K562 (cell line): ENCODE measurements at regions not wholly inside any gene's neighbourhood (a gene's known extent, or its start where the extent isn't known, plus 50 kb on each side); places are given as distances from the start of the nearest gene placed in this dataset.
A peak's percentile ranks its signal among the peaks of the same experiment; 100 is the strongest.

Source experiments
- ATAC-seq: fragments of 200-7000 bp; cut with Tn5 transposase; 3 replicates; pipeline ENCODE4 v1.9.1; 2020; ENCODE audit warnings: moderate library complexity
- BruUV-seq: library from RNA; stranded (reverse); fragments of 400-500 nt; replicated peaks from 2 replicates; lab custom pipeline; 2021; lab: Mats Ljungman, UMichigan
- CTCF ChIA-PET: fragments of 300-600 bp; formaldehyde crosslinking; extraction: SDS; loops from one replicate; lab custom pipeline; 2021; ENCODE audit warnings: low intra/inter-chr PET ratio; lab: Yijun Ruan, JAX
- POLR2A ChIA-PET: fragments of 300-600, 350-650 bp; sonication (Branson Sonifier 250); formaldehyde crosslinking; extraction: SDS; loops from one replicate; lab custom pipeline; 2021; ENCODE audit warnings: antibody characterized with exemption, inconsistent platforms; lab: Yijun Ruan, JAX
- DNase-seq, 4 experiments: peaks; one replicate each; pipeline versions ENCODE4 v3.0.0 to v3.0.0-alpha.2; 2011 to 2018; ENCODE audit warnings: low spot score in 3 of 4, mixed read lengths in 3 of 4; ENCODE audit errors: extremely low read depth in 1 of 4
- FAIRE-seq: peaks from 2 replicates; lab custom pipeline; 2011; peaks lifted over from hg19 to GRCh38; lab: Jason Lieb, UNC
- H2AFZ ChIP-seq: 2 replicates; pipeline ENCODE4 v1.6.0; 2011; ENCODE audit warnings: low read depth, low read length, control low read depth, inconsistent platforms
- H3K27ac ChIP-seq: fragments of 200-600 bp; 3 replicates; pipeline ENCODE4 v1.8.0; 2011; ENCODE audit warnings: low read depth, mild to moderate bottlenecking, control low read depth, inconsistent platforms, low read length, moderate library complexity, mixed read lengths; ENCODE audit errors: extremely low read depth
- H3K27me3 ChIP-seq, 2 experiments: fragments of 300-600 bp in 1 of 2; 2 replicates in 1 of 2; 3 replicates in 1 of 2; pipeline versions ENCODE4 v1.6.0 to v1.8.0; 2011; ENCODE audit warnings: inconsistent platforms in 2 of 2, low read length in 2 of 2, mild to moderate bottlenecking in 1 of 2, mixed read lengths in 1 of 2, moderate library complexity in 1 of 2; ENCODE audit not compliant: control insufficient read depth in 2 of 2, insufficient read depth in 2 of 2
- H3K36me3 ChIP-seq: fragments of 300-600 bp; 3 replicates; pipeline ENCODE4 v1.8.0; 2011; ENCODE audit warnings: mild to moderate bottlenecking, low read length, inconsistent platforms; ENCODE audit not compliant: control insufficient read depth, insufficient read depth
- H3K4me1 ChIP-seq, 2 experiments: fragments of 200-600 bp in 1 of 2; replicated peaks in 1 of 2; 2 replicates in 1 of 2; 3 replicates in 1 of 2; pipeline versions ENCODE4 v1.5.1 to v1.8.0; 2011; ENCODE audit warnings: inconsistent platforms in 2 of 2, low read length in 2 of 2, mild to moderate bottlenecking in 1 of 2, mixed read lengths in 1 of 2, moderate library complexity in 1 of 2; ENCODE audit not compliant: control insufficient read depth in 2 of 2, insufficient read depth in 2 of 2
- H3K4me2 ChIP-seq: 2 replicates; pipeline ENCODE4 v1.6.1; 2011; ENCODE audit warnings: low read length, control low read depth, inconsistent platforms, mixed read lengths; ENCODE audit not compliant: insufficient read depth
- H3K4me3 ChIP-seq: fragments of 200-600 bp; sonication (generic), shearing (Covaris generic); 2 replicates; pipeline ENCODE4 v1.5.1; 2016; ENCODE audit warnings: control low read depth, inconsistent platforms
- H3K79me2 ChIP-seq: fragments of 200-600 bp; 3 replicates; pipeline ENCODE4 v1.8.0; 2011; ENCODE audit warnings: low read length, inconsistent platforms; ENCODE audit not compliant: control insufficient read depth, insufficient read depth
- H3K9ac ChIP-seq, 2 experiments: 2 replicates each; pipeline versions ENCODE4 v1.6.0 to v1.6.1; 2011; ENCODE audit warnings: low read depth in 2 of 2, low read length in 2 of 2, control low read depth in 1 of 2, inconsistent platforms in 1 of 2, mild to moderate bottlenecking in 1 of 2, mixed read lengths in 1 of 2; ENCODE audit not compliant: insufficient read depth in 1 of 2
- H3K9me1 ChIP-seq: one replicate; pipeline ENCODE4 v1.6.0; 2011; ENCODE audit warnings: inconsistent platforms, mild to moderate bottlenecking, low read length, moderate library complexity; ENCODE audit not compliant: control insufficient read depth, insufficient read depth
- H3K9me3 ChIP-seq: replicated peaks from 2 replicates; pipeline ENCODE4 v1.5.1; 2011; ENCODE audit warnings: low read depth, low read length, inconsistent platforms; ENCODE audit not compliant: control insufficient read depth, insufficient read depth
- H4K20me1 ChIP-seq: replicated peaks from 2 replicates; pipeline ENCODE4 v1.6.1; 2011; ENCODE audit warnings: low read length, inconsistent platforms, mixed read lengths; ENCODE audit not compliant: control insufficient read depth, insufficient read depth
- FOSL1 ChIP-seq: fragments of 200-800 bp; sonication (Bioruptor generic); conservative IDR thresholded peaks from 2 replicates; pipeline ENCODE4 v1.6.1; 2016; ENCODE audit warnings: missing genetic modification characterization, missing compliant biosample characterization
- JUNB ChIP-seq: fragments of 450-650 bp; formaldehyde crosslinking; conservative IDR thresholded peaks from 2 replicates; pipeline ENCODE4 v1.4.0; 2020; ENCODE audit warnings: mild to moderate bottlenecking
- MAFG ChIP-seq: fragments of 450-650 bp; conservative IDR thresholded peaks from 2 replicates; pipeline ENCODE4 v1.6.1; 2016; ENCODE audit warnings: missing genetic modification characterization, missing compliant biosample characterization
- MEIS2 ChIP-seq: fragments of 450-650 bp; IDR thresholded peaks from 2 replicates; pipeline ENCODE4 v1.6.1; 2014; ENCODE audit warnings: mild to moderate bottlenecking; ENCODE audit not compliant: partially characterized antibody
- RB1 ChIP-seq: fragments of 450-650 bp; IDR thresholded peaks from 2 replicates; pipeline ENCODE4 v1.6.1; 2017; ENCODE audit warnings: low read depth, mild to moderate bottlenecking
- TAF15 ChIP-seq: fragments of 200-400 bp; formaldehyde crosslinking; IDR thresholded peaks from 2 replicates; pipeline ENCODE4 v1.6.1; 2017; ENCODE audit warnings: mild to moderate bottlenecking, low read depth, low read length, moderate library complexity
- TSC22D4 ChIP-seq: fragments of 450-650 bp; IDR thresholded peaks from 2 replicates; pipeline ENCODE4 v1.6.1; 2016; ENCODE audit warnings: missing genetic modification characterization, missing biosample characterization, control low read depth
- ZNF766 ChIP-seq: fragments of 200-800 bp; sonication (Bioruptor generic); conservative IDR thresholded peaks from 2 replicates; pipeline ENCODE4 v1.6.1; 2016; ENCODE audit warnings: missing genetic modification characterization, missing compliant biosample characterization
- WGBS: fragments of 100-300 bp; shearing (Covaris generic); methylation state at CpG from one replicate; pipeline ENCODE4 v1.1.6; 2016; ENCODE audit warnings: low coverage, mixed read lengths; ENCODE audit not compliant: insufficient coverage; ENCODE audit errors: missing lambda C conversion rate; 5-methylcytosine and 5-hydroxymethylcytosine counted together
- in situ Hi-C: fragments of 300-500 bp; cut with MboI; formaldehyde crosslinking; loops from 4 replicates; pipeline ENCODE4 v1.15.0; 2018; ENCODE audit warnings: inconsistent platforms, mixed read lengths
- intact Hi-C: fragments of 100-400 bp; cut with micrococcal nuclease; formaldehyde crosslinking; loops from 2 replicates; pipeline ENCODE4 v1.14.2; 2022
- TF ChIP-seq, protein P1 (sequence below): IDR thresholded peaks from 2 replicates; pipeline ENCODE4 v1.6.1; 2014; ENCODE audit warnings: antibody characterized with exemption
- TF ChIP-seq, protein P2 (sequence below): fragments of 250-450 bp; sonication (Bioruptor Pico); IDR thresholded peaks from 2 replicates; pipeline ENCODE4 v1.4.0; 2020; ENCODE audit warnings: mild to moderate bottlenecking, moderate library complexity, borderline replicate concordance
- TF ChIP-seq, protein P3 (sequence below), 2 experiments: fragments of 450-650 bp in 1 of 2; sonication (generic) in 1 of 2; formaldehyde crosslinking in 1 of 2; IDR thresholded peaks in 1 of 2; conservative IDR thresholded peaks in 1 of 2; 2 replicates each; pipeline versions ENCODE4 v1.6.1 to v1.8.1; 2016 to 2023; ENCODE audit warnings: mild to moderate bottlenecking in 2 of 2, moderate library complexity in 2 of 2, inconsistent platforms in 1 of 2, missing genetic modification reagents in 1 of 2

DNA sequence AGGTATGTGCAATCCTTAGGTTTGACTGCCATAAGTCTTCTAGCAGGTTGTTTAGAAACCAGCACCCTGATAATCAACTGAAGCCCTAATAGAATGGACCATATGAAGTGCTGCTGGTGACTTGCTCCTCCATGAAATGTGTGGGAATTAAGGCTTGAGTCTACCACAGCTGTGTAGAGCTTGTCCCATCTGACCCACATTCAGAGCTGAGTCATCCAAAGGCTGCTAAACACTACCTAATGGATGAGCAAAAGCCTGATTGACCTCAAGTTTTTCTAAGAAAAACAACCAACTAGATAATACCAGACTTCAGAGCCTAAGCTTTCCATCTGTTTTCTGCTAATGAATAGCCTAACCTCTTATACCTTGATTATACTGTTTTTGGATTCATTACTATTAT lies 120.3 kb upstream of the MOCS1 start:
- Histone ChIP-seq H3K9me1 (no peaks in the 10 kb centered on the region), H3K79me2 (no peaks in the 10 kb centered on the region), H3K9ac (no peak overlapping the region), H2AFZ (no peak overlapping the region), H4K20me1 (no peaks in the 10 kb centered on the region), H3K27ac (no peak overlapping the region), H3K9me3 (no peaks in the 10 kb centered on the region), H3K4me2 (no peak overlapping the region), H3K27me3 (no peaks in the 10 kb centered on the region), H3K4me1 (no peaks in the 10 kb centered on the region; a peak in 1 of 5 replicates), H3K36me3 (no peaks in the 10 kb centered on the region), H3K4me3 (no peak overlapping the region)
- intact Hi-C loops (no loop called here), in situ Hi-C loops (no loop called here)
- DNase-seq (no peak), FAIRE-seq (no peak), ATAC-seq (no peak)
- TF ChIP-seq MAFG (tag) = 0 out of 2 replicates have a peak, but pooled peaks have one; percentile 11
- TF ChIP-seq TAF15 = no peak
- TF ChIP-seq FOSL1 (tag) = peak; percentile 33; the same call in 1 of the 2 replicates
- no TSS peak for BruUV-seq
- POLR2A ChIA-PET = no interaction called here
- CTCF ChIA-PET = no interaction called here

DNA sequence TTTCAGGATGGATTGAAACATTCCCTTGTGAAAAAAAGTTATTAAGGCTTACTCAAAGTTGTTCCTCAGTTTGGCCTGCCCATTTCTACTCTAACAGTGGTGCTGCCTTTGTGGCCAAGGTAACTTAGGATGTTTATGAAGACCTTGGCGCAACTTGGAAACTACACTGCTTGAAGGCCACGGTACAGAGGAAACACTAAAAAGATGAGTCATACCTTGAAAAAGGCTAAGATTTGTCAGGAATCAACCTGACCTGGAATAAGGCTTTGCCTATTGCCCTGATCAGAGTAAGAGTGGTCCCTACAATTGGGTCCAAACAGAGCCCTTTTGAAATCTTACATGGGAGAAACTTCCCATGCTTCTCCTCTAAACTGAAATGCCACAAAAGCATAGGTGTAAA lies 119.9 kb upstream of the MOCS1 start:
- no peaks in the 10 kb centered on the region for H3K36me3 ChIP-seq
- H3K9me3 ChIP-seq = no peaks in the 10 kb centered on the region
- no peaks in the 10 kb centered on the region for H3K79me2 ChIP-seq
- WGBS = 8% methylated on average over 2 of the region's 2 CpGs
- no peaks in the 10 kb centered on the region for H3K9me1 ChIP-seq
- H3K4me1 ChIP-seq = no peaks in the 10 kb centered on the region; a peak in 1 of 5 replicates
- H2AFZ ChIP-seq = no peak overlapping the region
- ChIA-PET POLR2A (no interaction called here), CTCF (no interaction called here)
- in situ Hi-C loops = no loop called here
- intact Hi-C loops = no loop called here
- no peaks in the 10 kb centered on the region for H4K20me1 ChIP-seq
- BruUV-seq = no TSS peak
- no peak for ATAC-seq
- no peak overlapping the region for H3K27ac ChIP-seq
- no peak overlapping the region for H3K4me3 ChIP-seq
- no peak overlapping the region for H3K4me2 ChIP-seq
- FAIRE-seq = no peak
- no peak overlapping the region for H3K9ac ChIP-seq
- DNase-seq = no peak
- H3K27me3 ChIP-seq = no peaks in the 10 kb centered on the region
- TF ChIP-seq RB1 (no peak), MEIS2 (no peak), ZNF766 (no peak), TSC22D4 (no peak), JUNB (CRISPR knock-in tag) (0 out of 2 replicates have a peak, but pooled peaks have one; percentile 14), FOSL1 (tag) (0 out of 2 replicates have a peak, but pooled peaks have one; percentile 10)
- TF ChIP-seq, protein P1, sequence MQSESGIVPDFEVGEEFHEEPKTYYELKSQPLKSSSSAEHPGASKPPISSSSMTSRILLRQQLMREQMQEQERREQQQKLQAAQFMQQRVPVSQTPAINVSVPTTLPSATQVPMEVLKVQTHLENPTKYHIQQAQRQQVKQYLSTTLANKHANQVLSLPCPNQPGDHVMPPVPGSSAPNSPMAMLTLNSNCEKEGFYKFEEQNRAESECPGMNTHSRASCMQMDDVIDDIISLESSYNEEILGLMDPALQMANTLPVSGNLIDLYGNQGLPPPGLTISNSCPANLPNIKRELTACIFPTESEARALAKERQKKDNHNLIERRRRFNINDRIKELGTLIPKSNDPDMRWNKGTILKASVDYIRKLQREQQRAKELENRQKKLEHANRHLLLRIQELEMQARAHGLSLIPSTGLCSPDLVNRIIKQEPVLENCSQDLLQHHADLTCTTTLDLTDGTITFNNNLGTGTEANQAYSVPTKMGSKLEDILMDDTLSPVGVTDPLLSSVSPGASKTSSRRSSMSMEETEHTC = no peak
- TF ChIP-seq, protein P2, sequence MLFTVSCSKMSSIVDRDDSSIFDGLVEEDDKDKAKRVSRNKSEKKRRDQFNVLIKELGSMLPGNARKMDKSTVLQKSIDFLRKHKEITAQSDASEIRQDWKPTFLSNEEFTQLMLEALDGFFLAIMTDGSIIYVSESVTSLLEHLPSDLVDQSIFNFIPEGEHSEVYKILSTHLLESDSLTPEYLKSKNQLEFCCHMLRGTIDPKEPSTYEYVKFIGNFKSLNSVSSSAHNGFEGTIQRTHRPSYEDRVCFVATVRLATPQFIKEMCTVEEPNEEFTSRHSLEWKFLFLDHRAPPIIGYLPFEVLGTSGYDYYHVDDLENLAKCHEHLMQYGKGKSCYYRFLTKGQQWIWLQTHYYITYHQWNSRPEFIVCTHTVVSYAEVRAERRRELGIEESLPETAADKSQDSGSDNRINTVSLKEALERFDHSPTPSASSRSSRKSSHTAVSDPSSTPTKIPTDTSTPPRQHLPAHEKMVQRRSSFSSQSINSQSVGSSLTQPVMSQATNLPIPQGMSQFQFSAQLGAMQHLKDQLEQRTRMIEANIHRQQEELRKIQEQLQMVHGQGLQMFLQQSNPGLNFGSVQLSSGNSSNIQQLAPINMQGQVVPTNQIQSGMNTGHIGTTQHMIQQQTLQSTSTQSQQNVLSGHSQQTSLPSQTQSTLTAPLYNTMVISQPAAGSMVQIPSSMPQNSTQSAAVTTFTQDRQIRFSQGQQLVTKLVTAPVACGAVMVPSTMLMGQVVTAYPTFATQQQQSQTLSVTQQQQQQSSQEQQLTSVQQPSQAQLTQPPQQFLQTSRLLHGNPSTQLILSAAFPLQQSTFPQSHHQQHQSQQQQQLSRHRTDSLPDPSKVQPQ (CRISPR knock-in tag) = no peak
- TF ChIP-seq, protein P3, sequence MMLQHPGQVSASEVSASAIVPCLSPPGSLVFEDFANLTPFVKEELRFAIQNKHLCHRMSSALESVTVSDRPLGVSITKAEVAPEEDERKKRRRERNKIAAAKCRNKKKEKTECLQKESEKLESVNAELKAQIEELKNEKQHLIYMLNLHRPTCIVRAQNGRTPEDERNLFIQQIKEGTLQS (IDR thresholded peaks at IDR 0.05) = peak; percentile 42; the same call in 1 of the 2 replicates
- TF ChIP-seq, protein P3 (CRISPR knock-in tag; conservative IDR thresholded peaks at IDR 0.05) = no peak
